ENCODE measurements at regions not wholly inside any gene's neighbourhood (a gene's known extent, or its start where the extent isn't known, plus 50 kb on each side); places are given as distances from the start of the nearest gene placed in this dataset.

GRCh38 chr3:117266806-117267205 is 557.2 kb downstream of the TUSC7 start:
- no peak for ATAC-seq

GRCh38 chr3:117268318-117268717 is 558.7 kb downstream of the TUSC7 start:
- no peak for ATAC-seq

DNA sequence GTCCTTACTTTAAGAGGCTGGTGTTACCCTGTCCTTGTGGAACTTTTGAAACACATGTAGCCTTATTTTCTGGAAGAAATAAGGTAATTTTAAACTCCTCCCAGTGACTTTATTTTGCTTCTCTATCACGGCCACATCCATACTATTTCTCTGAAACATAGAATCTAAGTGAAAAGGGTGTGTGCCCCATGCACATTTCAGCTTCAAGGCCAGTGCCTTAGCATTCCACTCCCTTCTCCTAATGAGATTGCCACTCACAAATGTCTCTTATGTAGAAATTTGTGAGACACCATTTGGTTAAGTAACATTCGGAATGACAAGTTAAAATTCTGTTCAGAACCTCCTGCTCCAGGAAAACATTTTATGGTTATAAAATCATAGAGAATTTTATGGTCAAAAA is 562.7 kb downstream of the TUSC7 start:
- no peak for ATAC-seq

- ATAC-seq: no peak
Observed at GRCh38 chr3:117272876-117273523, 563.4 kb downstream of the TUSC7 start.

- ATAC-seq: no peak
Observed at GRCh38 chr3:117277816-117278215, 568.2 kb downstream of the TUSC7 start.

- ATAC-seq: no peak
Observed at GRCh38 chr3:117278424-117279190, 569.0 kb downstream of the TUSC7 start.

DNA sequence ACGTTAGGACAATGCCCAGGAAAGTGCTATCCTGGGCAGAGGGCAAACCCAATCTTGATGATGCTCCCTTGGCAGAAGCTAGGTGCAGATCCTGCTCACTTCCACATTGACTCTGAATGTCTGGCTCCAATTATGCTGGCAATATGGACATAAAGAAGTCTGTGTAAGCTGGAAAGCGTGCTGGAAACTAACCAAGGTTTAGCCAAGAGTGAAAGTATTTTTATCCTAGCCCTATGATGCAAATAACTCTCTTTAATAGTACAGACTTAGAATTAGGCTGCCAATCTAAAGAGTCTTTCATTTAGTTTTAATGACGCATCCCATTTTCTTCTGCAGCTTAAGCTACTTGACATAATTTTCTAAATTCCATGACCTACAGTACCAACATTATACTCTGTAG is 571.8 kb downstream of the TUSC7 start:
- ATAC-seq: no peak

GRCh38 chr3:117282566-117282965 is 573.0 kb downstream of the TUSC7 start:
- ATAC-seq: no peak

GRCh38 chr3:117285737-117286136 is 576.2 kb downstream of the TUSC7 start:
- ATAC-seq: no peak

- ATAC-seq: no peak
Observed at GRCh38 chr3:117286488-117286887, 576.9 kb downstream of the TUSC7 start.

- ATAC-seq: no peak
Observed at GRCh38 chr3:117287602-117288001, 578.0 kb downstream of the TUSC7 start.

DNA sequence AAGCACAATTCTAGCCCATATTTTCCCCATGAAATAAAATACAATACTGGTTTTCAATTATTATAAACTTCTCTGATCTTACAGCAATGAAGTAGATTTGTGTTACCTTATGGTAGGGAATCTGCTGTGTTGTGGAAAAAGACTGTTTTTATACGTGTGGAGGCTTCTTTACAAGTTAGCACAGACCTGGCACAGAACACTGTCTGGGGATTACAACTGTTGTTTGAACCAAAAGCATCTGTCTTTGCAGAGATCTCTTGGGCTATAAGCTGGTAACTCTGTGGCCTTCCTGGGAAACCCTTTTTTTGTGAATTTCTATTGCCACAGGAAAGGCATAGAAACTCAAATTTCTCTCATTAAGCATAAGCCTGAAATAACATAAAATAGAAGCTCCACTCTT is 581.9 kb downstream of the TUSC7 start:
- no peak for ATAC-seq

DNA sequence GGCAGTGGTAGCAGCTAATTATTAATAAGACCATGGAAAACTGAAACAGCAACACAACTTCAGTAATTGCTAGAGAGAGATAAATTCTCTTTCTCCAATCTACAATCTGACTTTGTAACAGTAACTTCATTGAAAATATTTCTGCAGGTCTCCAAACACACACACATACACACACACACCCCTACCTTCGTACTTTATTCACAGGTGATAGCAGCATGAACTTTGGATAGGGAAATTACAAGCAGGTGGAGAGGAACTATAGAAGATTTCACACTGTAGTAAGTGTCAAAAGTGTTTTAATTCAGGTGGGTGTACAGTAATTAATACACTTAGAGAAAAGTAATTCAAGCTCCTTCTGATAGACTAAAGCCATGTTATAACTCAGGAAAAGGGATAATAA is 587.5 kb downstream of the TUSC7 start:
- ATAC-seq: no peak

- ATAC-seq: no peak
Observed at GRCh38 chr3:117297541-117297940, 588.0 kb downstream of the TUSC7 start.

- ATAC-seq: no peak
Observed at GRCh38 chr3:117298273-117298672, 588.7 kb downstream of the TUSC7 start.

DNA sequence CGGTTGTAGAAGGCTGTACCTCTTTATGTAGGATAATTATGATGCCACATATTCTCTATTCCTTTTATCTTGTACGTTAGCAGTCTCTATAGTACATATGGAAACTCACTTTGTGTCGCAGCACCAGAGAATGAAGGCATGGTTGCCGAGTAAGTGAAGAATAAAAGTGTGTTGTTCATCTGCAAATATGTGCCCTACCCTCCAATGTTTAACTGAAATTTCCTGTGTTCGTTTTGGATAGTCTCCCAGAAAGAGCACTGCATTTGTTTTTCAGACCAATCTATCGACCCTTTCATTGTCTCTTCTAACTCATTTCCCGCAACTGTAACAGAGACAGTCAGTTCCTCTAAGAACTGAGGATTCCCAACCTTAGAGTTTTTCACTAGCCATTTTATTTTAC is 592.8 kb downstream of the TUSC7 start:
- ATAC-seq: no peak

GRCh38 chr3:117303443-117303842 is 593.9 kb downstream of the TUSC7 start:
- ATAC-seq: no peak

GRCh38 chr3:117304681-117305080 is 595.1 kb downstream of the TUSC7 start:
- no peak for ATAC-seq

DNA sequence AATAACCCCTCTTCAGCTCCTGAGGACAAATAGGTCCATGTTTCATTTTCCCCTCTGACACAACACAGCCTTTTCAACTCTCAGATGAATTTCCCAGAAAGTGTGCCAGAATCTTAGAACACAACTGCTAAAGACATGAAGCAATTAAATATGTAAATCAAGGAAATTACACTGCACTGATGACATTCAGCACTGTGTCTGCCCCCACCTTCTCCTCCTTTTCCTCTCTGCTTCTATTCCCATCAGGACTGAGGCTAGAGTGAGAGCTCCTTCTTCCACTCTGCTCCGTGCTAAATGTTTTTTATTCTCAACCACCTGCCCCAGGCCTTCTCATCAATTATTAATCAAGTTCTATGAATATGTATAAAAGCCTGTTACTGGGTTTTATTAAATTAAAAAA is 596.1 kb downstream of the TUSC7 start:
- ATAC-seq: no peak

DNA sequence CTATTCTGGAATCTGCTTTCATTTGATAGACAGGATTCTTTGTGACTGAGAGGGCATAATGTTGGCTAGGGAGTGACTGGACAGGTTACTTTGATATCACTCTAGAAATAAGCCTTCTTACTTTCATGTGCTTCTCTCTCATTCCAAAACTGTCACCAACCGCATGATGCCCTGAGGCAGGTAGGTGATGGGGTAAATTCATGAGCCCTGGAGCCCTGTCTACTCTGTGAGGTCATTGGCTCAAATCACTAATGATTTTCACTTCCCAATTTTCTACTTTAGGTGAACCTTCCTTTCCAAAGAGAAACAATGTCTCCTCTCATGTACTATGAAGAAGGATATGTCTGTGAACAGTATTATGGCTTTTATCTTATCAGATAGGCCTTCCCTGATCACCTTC is 596.7 kb downstream of the TUSC7 start:
- ATAC-seq: no peak

DNA sequence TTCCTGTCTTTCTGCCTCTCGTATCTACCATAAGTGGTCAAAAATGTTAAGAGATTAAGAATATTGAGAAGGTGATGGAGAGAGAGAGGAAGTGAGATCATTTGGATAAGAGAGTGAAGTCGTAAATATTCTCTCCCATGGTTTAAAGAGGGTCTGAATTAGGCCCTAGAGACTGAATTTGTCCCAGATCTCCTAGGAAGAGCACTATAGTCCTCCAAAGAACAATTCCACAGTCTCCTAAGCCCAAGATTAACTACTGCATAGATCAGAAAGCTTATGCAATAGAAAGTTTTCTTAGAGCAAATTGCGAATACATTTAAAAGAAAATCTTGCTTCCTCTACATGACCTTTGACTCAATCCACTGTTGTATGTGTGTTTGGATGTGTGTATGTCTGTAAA is 598.8 kb downstream of the TUSC7 start:
- ATAC-seq: no peak

GRCh38 chr3:117308756-117309155 is 599.2 kb downstream of the TUSC7 start:
- ATAC-seq: no peak

DNA sequence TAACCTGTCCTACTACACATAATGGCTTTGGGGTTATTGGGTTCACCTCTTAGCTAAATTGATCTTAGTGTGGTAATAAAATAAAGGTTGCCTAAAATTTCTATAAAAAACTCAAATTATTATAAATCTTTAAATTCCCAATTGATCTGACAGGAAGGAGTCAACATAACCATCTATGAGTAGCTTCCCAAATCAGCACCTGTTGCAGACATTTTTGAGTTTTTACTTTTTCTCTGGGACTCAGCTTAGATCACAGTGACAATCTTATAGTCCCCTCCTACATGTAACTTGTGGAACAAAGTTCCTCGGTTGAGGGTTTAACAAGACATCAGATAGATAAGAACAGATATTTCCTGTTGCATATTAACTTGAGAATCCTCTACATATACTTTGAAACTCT is 601.0 kb downstream of the TUSC7 start:
- ATAC-seq: no peak

DNA sequence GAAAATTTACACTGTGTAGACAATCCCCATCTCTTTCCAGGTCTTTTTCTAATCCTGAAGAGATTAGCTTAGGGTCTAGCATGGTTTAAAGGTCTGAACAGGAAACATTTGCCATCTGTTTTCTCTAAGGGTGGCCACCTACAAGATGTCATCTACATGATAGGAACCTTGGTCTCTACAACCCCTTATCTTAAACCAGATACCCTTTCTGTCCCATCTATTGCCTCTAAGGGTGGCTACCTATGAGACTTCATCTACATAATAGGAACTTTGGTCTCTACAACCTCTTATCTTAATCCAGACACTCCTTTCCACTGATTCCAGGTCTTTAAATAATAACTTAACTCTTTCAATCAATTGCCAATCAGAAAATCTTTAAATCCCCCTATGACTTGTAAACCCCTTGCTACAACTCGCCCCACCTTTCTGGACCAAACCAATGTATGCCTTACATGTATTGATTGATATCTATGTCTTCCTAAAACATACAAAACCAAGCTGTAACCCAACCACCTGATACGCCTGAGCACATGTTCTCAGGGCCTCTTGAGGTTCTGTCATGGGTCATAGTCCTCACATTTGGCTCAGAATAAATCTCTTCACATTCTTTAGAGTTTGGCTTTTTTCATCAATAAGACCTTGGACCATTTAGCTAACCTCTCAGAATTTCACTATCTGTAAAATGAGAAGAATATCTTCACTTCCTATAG is 605.0 kb downstream of the TUSC7 start:
- ATAC-seq: no peak
